Heart left ventricle (tissue), 13 donors: ENCODE measurements at regions not wholly inside any gene's neighbourhood (a gene's known extent, or its start where the extent isn't known, plus 50 kb on each side); places are given as distances from the start of the nearest gene placed in this dataset.

Experiments
- CTCF ChIP-seq, 12 donors: fragments of 200-600 bp; sonication (generic) in 4 of 12; IDR thresholded peaks; one replicate each; pipeline versions ENCODE4 v1.5.0 to v1.8.0; 2018 to 2022; ENCODE audit warnings: antibody characterized with exemption in 12 of 12, mild to moderate bottlenecking in 5 of 12
- POLR2A ChIP-seq, 2 donors: fragments of 450-650 bp; IDR thresholded peaks; one replicate each; pipeline ENCODE4 v1.6.1; 2017; ENCODE audit warnings: antibody characterized with exemption in 2 of 2, mild to moderate bottlenecking in 2 of 2, moderate library complexity in 2 of 2
- donor health status: ischemic (EF 13 %, LVEDD 7.1; RV severe dilation, severe dysfunction).
- donor health status: DM: no; HTN: yes; CAD: no.
- donor health status: DM: no; HTN: no; CAD: no.
- donor health status: ischemic (EF 25% LVEDD 6.9; RV normal size, moderate dysfunction).
- donor health status: ischemic (EF 25% LVEDD 5.7; RV mildly dilated, moderate dysfunction).
- donor health status: ischemic (EF 35%, LVEDD 5.7; RV mildly dilated, moderate dysfunction).
- donor health status: nonischemic (EF 11% LVEDD 7.7; RV severe dilation, severe dysfunction).
- donor health status: DM: yes; HTN: yes; CAD: no.
- donor health status: PGD.
- donor health status: ischemic (EF 29% LVEDD 5.4; RV normal size, mild dysfunction).
- donor health status: nonischemic (EF 23%, LVEDD 6.1; RV moderate dilation, normal function).

GRCh38 chr10:57225920-57226319, 864.9 kb upstream of the ZWINT start:
- TF ChIP-seq CTCF (IDR thresholded peaks at IDR 0.05) (no peak), POLR2A (IDR thresholded peaks at IDR 0.05) (no peak)
